ENCODE measurements at regions not wholly inside any gene's neighbourhood (a gene's known extent, or its start where the extent isn't known, plus 50 kb on each side); places are given as distances from the start of the nearest gene placed in this dataset.

DNA sequence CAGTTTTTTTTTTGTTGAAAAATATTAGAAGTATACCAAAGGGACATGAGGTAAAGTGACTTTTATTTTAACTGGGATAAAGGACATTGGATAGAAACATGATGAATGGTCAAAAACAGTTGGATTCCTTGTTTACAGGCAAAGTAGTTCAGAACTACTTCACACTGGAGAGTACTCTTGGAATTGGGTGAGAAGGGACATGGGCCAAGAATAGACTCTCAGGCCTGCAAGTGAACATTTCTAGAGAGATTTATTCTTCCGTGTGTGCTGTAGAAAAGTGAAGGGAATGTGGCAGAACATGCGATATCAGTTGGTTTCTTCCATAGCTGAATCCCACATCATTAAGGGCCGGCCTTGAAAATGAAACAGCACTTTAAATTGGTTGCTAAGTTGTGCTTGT, 290.5 kb downstream of the ADGRL2 start:
- TF ChIP-seq ZFX (IDR thresholded peaks at IDR 0.05), result no peak
- TF ChIP-seq, protein P1, sequence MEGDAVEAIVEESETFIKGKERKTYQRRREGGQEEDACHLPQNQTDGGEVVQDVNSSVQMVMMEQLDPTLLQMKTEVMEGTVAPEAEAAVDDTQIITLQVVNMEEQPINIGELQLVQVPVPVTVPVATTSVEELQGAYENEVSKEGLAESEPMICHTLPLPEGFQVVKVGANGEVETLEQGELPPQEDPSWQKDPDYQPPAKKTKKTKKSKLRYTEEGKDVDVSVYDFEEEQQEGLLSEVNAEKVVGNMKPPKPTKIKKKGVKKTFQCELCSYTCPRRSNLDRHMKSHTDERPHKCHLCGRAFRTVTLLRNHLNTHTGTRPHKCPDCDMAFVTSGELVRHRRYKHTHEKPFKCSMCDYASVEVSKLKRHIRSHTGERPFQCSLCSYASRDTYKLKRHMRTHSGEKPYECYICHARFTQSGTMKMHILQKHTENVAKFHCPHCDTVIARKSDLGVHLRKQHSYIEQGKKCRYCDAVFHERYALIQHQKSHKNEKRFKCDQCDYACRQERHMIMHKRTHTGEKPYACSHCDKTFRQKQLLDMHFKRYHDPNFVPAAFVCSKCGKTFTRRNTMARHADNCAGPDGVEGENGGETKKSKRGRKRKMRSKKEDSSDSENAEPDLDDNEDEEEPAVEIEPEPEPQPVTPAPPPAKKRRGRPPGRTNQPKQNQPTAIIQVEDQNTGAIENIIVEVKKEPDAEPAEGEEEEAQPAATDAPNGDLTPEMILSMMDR (conservative IDR thresholded peaks at IDR 0.05), result no peak

Measured in C4-2B (cell line).